CD14-positive monocyte (primary cell): ENCODE measurements at regions not wholly inside any gene's neighbourhood (a gene's known extent, or its start where the extent isn't known, plus 50 kb on each side); places are given as distances from the start of the nearest gene placed in this dataset.

Experiments used
- DNase-seq, 3 donors: peaks; one replicate each; pipeline ENCODE4 v3.0.0-alpha.2; 2011 to 2022
- H2AFZ ChIP-seq: 2 replicates; pipeline ENCODE4 v1.6.0; 2012; ENCODE audit warnings: mild to moderate bottlenecking, low read depth, low read length, inconsistent platforms; ENCODE audit not compliant: insufficient read depth, poor library complexity, severe bottlenecking
- H3K27ac ChIP-seq, 2 donors: 1 replicate in 1 of 2; 2 replicates in 1 of 2; pipeline ENCODE4 v1.5.1; 2012 to 2013; ENCODE audit warnings: low read length in 2 of 2, control low read depth in 1 of 2, inconsistent platforms in 1 of 2, low read depth in 1 of 2, mild to moderate bottlenecking in 1 of 2
- H3K27me3 ChIP-seq, 2 donors: one replicate each; pipeline versions ENCODE4 v1.6.0 to v1.6.1; 2011 to 2013; ENCODE audit warnings: low read length in 2 of 2; ENCODE audit not compliant: control insufficient read depth in 2 of 2, insufficient read depth in 2 of 2
- H3K36me3 ChIP-seq, 2 donors: replicated peaks in 1 of 2; 1 replicate in 1 of 2; 2 replicates in 1 of 2; pipeline versions ENCODE4 v1.5.1 to v1.6.1; 2012 to 2013; ENCODE audit warnings: low read length in 2 of 2, control low read depth in 1 of 2, inconsistent platforms in 1 of 2, mild to moderate bottlenecking in 1 of 2; ENCODE audit not compliant: insufficient read depth in 2 of 2, control insufficient read depth in 1 of 2
- H3K4me1 ChIP-seq, 2 donors: 1 replicate in 1 of 2; 2 replicates in 1 of 2; pipeline versions ENCODE4 v1.5.1 to v1.6.1; 2012 to 2013; ENCODE audit warnings: low read length in 2 of 2, control low read depth in 1 of 2, inconsistent platforms in 1 of 2, mild to moderate bottlenecking in 1 of 2, moderate library complexity in 1 of 2; ENCODE audit not compliant: insufficient read depth in 2 of 2, control insufficient read depth in 1 of 2
- H3K4me2 ChIP-seq: replicated peaks from 2 replicates; pipeline ENCODE3; 2012; ENCODE audit warnings: low read length, moderate library complexity, mild to moderate bottlenecking; ENCODE audit not compliant: poor library complexity, severe bottlenecking; ENCODE audit errors: extremely low read depth
- H3K4me3 ChIP-seq, 3 experiments: fragments of 200-600 bp in 1 of 3; sonication (generic) in 1 of 3; replicated peaks in 1 of 3; 1 replicate in 2 of 3; 2 replicates in 1 of 3; pipeline ENCODE4 v1.5.1; 2011 to 2013; ENCODE audit warnings: low read length in 3 of 3, mild to moderate bottlenecking in 3 of 3, control low read depth in 2 of 3, low read depth in 2 of 3, inconsistent platforms in 1 of 3, moderate library complexity in 1 of 3
- H3K79me2 ChIP-seq: 2 replicates; pipeline ENCODE4 v1.6.0; 2012; ENCODE audit warnings: mild to moderate bottlenecking, control low read depth, inconsistent platforms, low read length, moderate library complexity; ENCODE audit not compliant: insufficient read depth
- H3K9ac ChIP-seq: 2 replicates; pipeline ENCODE4 v1.6.0; 2017; ENCODE audit warnings: low read length, mild to moderate bottlenecking; ENCODE audit not compliant: insufficient read depth, poor library complexity, severe bottlenecking
- H3K9me3 ChIP-seq, 2 donors: replicated peaks in 1 of 2; 1 replicate in 1 of 2; 2 replicates in 1 of 2; pipeline versions ENCODE4 v1.5.1 to v1.6.1; 2012 to 2013; ENCODE audit warnings: low read length in 2 of 2, control low read depth in 1 of 2; ENCODE audit not compliant: control insufficient read depth in 1 of 2, insufficient read depth in 1 of 2
- H4K20me1 ChIP-seq: 2 replicates; pipeline ENCODE4 v1.6.0; 2012; ENCODE audit warnings: mild to moderate bottlenecking, low read length, control low read depth, moderate library complexity; ENCODE audit not compliant: insufficient read depth
- H3K27ac Mint-ChIP-seq, 7 donors: one replicate each; pipeline ENCODE4 v1.8.0; 2020; ENCODE audit warnings: mild to moderate bottlenecking in 7 of 7, mixed read lengths in 7 of 7, moderate library complexity in 6 of 7, inconsistent platforms in 2 of 7
- H3K27me3 Mint-ChIP-seq, 3 donors: one replicate each; pipeline ENCODE4 v1.8.0; 2021 to 2022; ENCODE audit warnings: low read depth in 3 of 3, mild to moderate bottlenecking in 3 of 3, mixed read lengths in 3 of 3, moderate library complexity in 3 of 3, inconsistent platforms in 1 of 3
- H3K36me3 Mint-ChIP-seq, 2 donors: one replicate each; pipeline ENCODE4 v1.8.0; 2020; ENCODE audit warnings: mixed read lengths in 2 of 2, inconsistent platforms in 1 of 2, mild to moderate bottlenecking in 1 of 2
- H3K4me1 Mint-ChIP-seq: one replicate; pipeline ENCODE4 v1.8.0; 2020; ENCODE audit warnings: mild to moderate bottlenecking, mixed read lengths
- H3K4me3 Mint-ChIP-seq, 2 donors: one replicate each; pipeline ENCODE4 v1.8.0; 2020; ENCODE audit warnings: mild to moderate bottlenecking in 2 of 2, mixed read lengths in 2 of 2, moderate library complexity in 1 of 2
- H3K9me3 Mint-ChIP-seq, 7 donors: one replicate each; pipeline ENCODE4 v1.8.0; 2020 to 2022; ENCODE audit warnings: mixed read lengths in 7 of 7, mild to moderate bottlenecking in 6 of 7, moderate library complexity in 6 of 7, inconsistent platforms in 2 of 7
- WGBS: methylation state at CpG from one replicate; pipeline ENCODE4 v1.1.5; 2013; ENCODE audit warnings: missing lambda C conversion rate; ENCODE audit not compliant: insufficient coverage; 5-methylcytosine and 5-hydroxymethylcytosine counted together
- intact Hi-C, 2 donors: fragments of 100-400 bp; cut with micrococcal nuclease; formaldehyde crosslinking; loops; one replicate each; pipeline versions ENCODE4 v1.15.0 to v1.15.1; 2023
- TF ChIP-seq, protein P1 (sequence below): fragments of 200-600 bp; IDR thresholded peaks from one replicate; pipeline ENCODE4 v1.8.0; 2022; ENCODE audit warnings: antibody characterized with exemption, mild to moderate bottlenecking

DNA sequence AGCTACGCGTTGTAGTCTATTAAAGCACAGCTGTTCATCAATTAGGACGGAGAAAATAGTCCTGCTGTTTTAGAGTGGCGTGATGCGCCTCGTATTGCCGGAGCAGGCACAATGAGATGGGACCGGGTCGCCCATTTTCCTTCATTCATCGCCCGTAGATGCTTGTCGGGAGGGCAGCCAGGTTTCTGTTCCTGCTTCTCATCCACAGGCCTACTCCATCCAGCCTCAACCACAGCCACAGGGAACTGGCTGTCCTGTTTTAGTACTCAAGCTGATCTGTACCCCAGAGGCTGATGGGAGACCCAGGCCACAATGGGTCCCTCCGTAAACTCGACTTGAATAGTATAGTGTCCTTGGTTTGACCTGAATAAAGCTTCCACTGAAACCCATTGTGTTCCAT is 264.0 kb downstream of the VRK1 start:
- peaks cover 0 to 4% of the 10 kb centered on the region in 2 donors for H3K27me3 ChIP-seq
- no peaks in the 10 kb centered on the region for H3K36me3 ChIP-seq
- no peak overlapping the region for H3K4me2 ChIP-seq
- no peak overlapping the region for H3K27ac Mint-ChIP-seq
- intact Hi-C loops, result no loop called here
- H3K9ac ChIP-seq, result no peak overlapping the region
- DNase-seq, result no peak
- no peaks in the 10 kb centered on the region for H3K79me2 ChIP-seq
- H3K4me3 Mint-ChIP-seq, result no peak overlapping the region
- H3K27me3 Mint-ChIP-seq, result peaks cover 5 to 13% (median 8%) of the 10 kb centered on the region in 3 donors
- no peak overlapping the region for H3K27ac ChIP-seq
- no peak overlapping the region for H3K4me3 ChIP-seq
- peaks cover 0 to 6% (median 2%) of the 10 kb centered on the region in 7 donors for H3K9me3 Mint-ChIP-seq
- H3K4me1 Mint-ChIP-seq, result no peaks in the 10 kb centered on the region
- no peak overlapping the region for H2AFZ ChIP-seq
- no peaks in the 10 kb centered on the region for H4K20me1 ChIP-seq
- H3K9me3 ChIP-seq, result no peaks in the 10 kb centered on the region
- TF ChIP-seq, protein P1, sequence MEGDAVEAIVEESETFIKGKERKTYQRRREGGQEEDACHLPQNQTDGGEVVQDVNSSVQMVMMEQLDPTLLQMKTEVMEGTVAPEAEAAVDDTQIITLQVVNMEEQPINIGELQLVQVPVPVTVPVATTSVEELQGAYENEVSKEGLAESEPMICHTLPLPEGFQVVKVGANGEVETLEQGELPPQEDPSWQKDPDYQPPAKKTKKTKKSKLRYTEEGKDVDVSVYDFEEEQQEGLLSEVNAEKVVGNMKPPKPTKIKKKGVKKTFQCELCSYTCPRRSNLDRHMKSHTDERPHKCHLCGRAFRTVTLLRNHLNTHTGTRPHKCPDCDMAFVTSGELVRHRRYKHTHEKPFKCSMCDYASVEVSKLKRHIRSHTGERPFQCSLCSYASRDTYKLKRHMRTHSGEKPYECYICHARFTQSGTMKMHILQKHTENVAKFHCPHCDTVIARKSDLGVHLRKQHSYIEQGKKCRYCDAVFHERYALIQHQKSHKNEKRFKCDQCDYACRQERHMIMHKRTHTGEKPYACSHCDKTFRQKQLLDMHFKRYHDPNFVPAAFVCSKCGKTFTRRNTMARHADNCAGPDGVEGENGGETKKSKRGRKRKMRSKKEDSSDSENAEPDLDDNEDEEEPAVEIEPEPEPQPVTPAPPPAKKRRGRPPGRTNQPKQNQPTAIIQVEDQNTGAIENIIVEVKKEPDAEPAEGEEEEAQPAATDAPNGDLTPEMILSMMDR, result no peak
- 68% methylated on average over 14 of the region's 14 CpGs for WGBS
- no peaks in the 10 kb centered on the region for H3K4me1 ChIP-seq
- no peaks in the 10 kb centered on the region for H3K36me3 Mint-ChIP-seq

DNA sequence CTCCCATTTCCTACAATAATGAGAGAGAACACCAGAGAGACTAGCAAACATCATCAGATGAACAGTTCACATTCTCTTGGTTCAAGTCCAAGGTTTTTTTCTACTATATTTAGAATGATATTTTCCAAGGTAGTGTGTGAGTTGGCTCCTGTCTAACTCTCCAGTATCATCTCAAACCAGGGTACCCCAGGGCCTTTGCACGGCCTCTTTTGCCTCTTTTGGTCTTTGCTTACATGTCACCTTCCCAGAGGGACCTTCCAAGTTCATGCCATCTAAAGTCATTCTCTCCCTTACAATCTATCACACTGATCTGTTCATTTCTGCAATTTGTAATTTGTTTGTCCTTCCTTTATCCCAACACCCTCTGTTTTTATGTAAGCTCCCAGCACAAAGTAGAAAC is 264.5 kb downstream of the VRK1 start:
- peaks cover 0 to 6% (median 2%) of the 10 kb centered on the region in 7 donors for H3K9me3 Mint-ChIP-seq
- H3K4me3 Mint-ChIP-seq, result peak overlapping the region in 1 of 2 donors; percentile 19
- Histone ChIP-seq H4K20me1 (no peaks in the 10 kb centered on the region), H3K79me2 (no peaks in the 10 kb centered on the region), H2AFZ (no peak overlapping the region), H3K9ac (no peak overlapping the region), H3K9me3 (no peaks in the 10 kb centered on the region), H3K4me1 (no peaks in the 10 kb centered on the region), H3K4me2 (no peak overlapping the region), H3K27me3 (peaks cover 0 to 4% of the 10 kb centered on the region in 2 donors), H3K27ac (no peak overlapping the region), H3K36me3 (no peaks in the 10 kb centered on the region), H3K4me3 (no peak overlapping the region)
- H3K27ac Mint-ChIP-seq, result no peak overlapping the region
- no peaks in the 10 kb centered on the region for H3K4me1 Mint-ChIP-seq
- H3K27me3 Mint-ChIP-seq, result peaks cover 5 to 15% (median 8%) of the 10 kb centered on the region in 3 donors
- TF ChIP-seq, protein P1, result no peak
- no peaks in the 10 kb centered on the region for H3K36me3 Mint-ChIP-seq
- WGBS, result no CpG with 5 or more reads among the region's 1 CpG
- intact Hi-C loops, result no loop called here
- DNase-seq, result no peak
